ENCODE measurements at regions not wholly inside any gene's neighbourhood (a gene's known extent, or its start where the extent isn't known, plus 50 kb on each side); places are given as distances from the start of the nearest gene placed in this dataset.

- TF ChIP-seq CTCF (IDR thresholded peaks at IDR 0.05) (no peak), POLR2A (IDR thresholded peaks at IDR 0.05) (no peak)
Observed at GRCh38 chr13:74367193-74367592, 233.0 kb upstream of the KLF12 start.
